Osteocyte (in vitro differentiated cells): ENCODE measurements at regions not wholly inside any gene's neighbourhood (a gene's known extent, or its start where the extent isn't known, plus 50 kb on each side); places are given as distances from the start of the nearest gene placed in this dataset.

Experiments used
- DNase-seq: peaks from one replicate; pipeline ENCODE4 v3.0.0; 2021; ENCODE audit warnings: mixed read lengths; ENCODE audit not compliant: unreplicated experiment; ENCODE audit errors: extremely low spot score
- H3K27ac Mint-ChIP-seq: one replicate; pipeline ENCODE4 v1.8.0; 2021; ENCODE audit warnings: mild to moderate bottlenecking, mixed read lengths; ENCODE audit not compliant: unreplicated experiment
- H3K27me3 Mint-ChIP-seq: one replicate; pipeline ENCODE4 v1.8.0; 2021; ENCODE audit warnings: mixed read lengths; ENCODE audit not compliant: unreplicated experiment
- H3K36me3 Mint-ChIP-seq: one replicate; pipeline ENCODE4 v1.8.0; 2021; ENCODE audit warnings: mixed read lengths; ENCODE audit not compliant: unreplicated experiment
- H3K4me1 Mint-ChIP-seq: one replicate; pipeline ENCODE4 v1.8.0; 2021; ENCODE audit warnings: mixed read lengths; ENCODE audit not compliant: unreplicated experiment
- H3K4me3 Mint-ChIP-seq: one replicate; pipeline ENCODE4 v1.8.0; 2021; ENCODE audit warnings: mild to moderate bottlenecking, moderate library complexity, mixed read lengths; ENCODE audit not compliant: unreplicated experiment
- H3K9me3 Mint-ChIP-seq: one replicate; pipeline ENCODE4 v1.8.0; 2021; ENCODE audit warnings: mixed read lengths; ENCODE audit not compliant: unreplicated experiment
- CTCF ChIP-seq: fragments of 200-600 bp; sonication (generic); IDR thresholded peaks from 2 replicates; pipeline ENCODE4 v1.5.0; 2021; ENCODE audit warnings: antibody characterized with exemption, mild to moderate bottlenecking, moderate library complexity

- H3K4me1 Mint-ChIP-seq: no peaks in the 10 kb centered on the region
- no peaks in the 10 kb centered on the region for H3K27me3 Mint-ChIP-seq
- DNase-seq: no peak
- H3K9me3 Mint-ChIP-seq: peaks cover 32% of the 10 kb centered on the region
- no peak overlapping the region for H3K4me3 Mint-ChIP-seq
- H3K27ac Mint-ChIP-seq: no peak overlapping the region
- peaks cover 6% of the 10 kb centered on the region for H3K36me3 Mint-ChIP-seq
- no peak for TF ChIP-seq CTCF
These were observed 344.7 kb upstream of the PABPC4L start for GRCh38 chr4:134546279-134546678.

- Mint-ChIP-seq H3K4me3 (no peak overlapping the region), H3K9me3 (peaks cover 27% of the 10 kb centered on the region), H3K4me1 (no peaks in the 10 kb centered on the region), H3K27ac (no peak overlapping the region), H3K27me3 (no peaks in the 10 kb centered on the region), H3K36me3 (peaks cover 6% of the 10 kb centered on the region)
- no peak for DNase-seq
- TF ChIP-seq CTCF: no peak
These were observed 342.7 kb upstream of the PABPC4L start for GRCh38 chr4:134544303-134544770.

- DNase-seq: no peak
- H3K27ac Mint-ChIP-seq: no peak overlapping the region
- no peak for TF ChIP-seq CTCF
- no peaks in the 10 kb centered on the region for H3K4me1 Mint-ChIP-seq
- H3K4me3 Mint-ChIP-seq: no peak overlapping the region
- no peaks in the 10 kb centered on the region for H3K36me3 Mint-ChIP-seq
- no peaks in the 10 kb centered on the region for H3K9me3 Mint-ChIP-seq
- no peaks in the 10 kb centered on the region for H3K27me3 Mint-ChIP-seq
These were observed 339.0 kb upstream of the PABPC4L start for GRCh38 chr4:134540588-134540987.

GRCh38 chr4:134539729-134540231, 338.2 kb upstream of the PABPC4L start:
- H3K4me1 Mint-ChIP-seq: no peaks in the 10 kb centered on the region
- no peak for DNase-seq
- no peak for TF ChIP-seq CTCF
- H3K9me3 Mint-ChIP-seq: no peaks in the 10 kb centered on the region
- no peak overlapping the region for H3K4me3 Mint-ChIP-seq
- H3K36me3 Mint-ChIP-seq: no peaks in the 10 kb centered on the region
- no peak overlapping the region for H3K27ac Mint-ChIP-seq
- no peaks in the 10 kb centered on the region for H3K27me3 Mint-ChIP-seq

- Mint-ChIP-seq H3K4me3 (no peak overlapping the region), H3K4me1 (no peaks in the 10 kb centered on the region), H3K27ac (no peak overlapping the region), H3K9me3 (no peaks in the 10 kb centered on the region), H3K36me3 (no peaks in the 10 kb centered on the region), H3K27me3 (no peaks in the 10 kb centered on the region)
- DNase-seq: no peak
- no peak for TF ChIP-seq CTCF
These were observed 336.1 kb upstream of the PABPC4L start for GRCh38 chr4:134537701-134538100.
